GM19468 (cell line): ENCODE measurements at regions not wholly inside any gene's neighbourhood (a gene's known extent, or its start where the extent isn't known, plus 50 kb on each side); places are given as distances from the start of the nearest gene placed in this dataset.

Source experiments
- ATAC-seq: cut with Tn5 transposase; IDR thresholded peaks from one replicate; pipeline ENCODE4 v1.9.1; 2021; ENCODE audit warnings: mild to moderate bottlenecking, moderate library complexity, moderate number of reproducible peaks; ENCODE audit not compliant: unreplicated experiment; ENCODE audit errors: extremely low read depth

DNA sequence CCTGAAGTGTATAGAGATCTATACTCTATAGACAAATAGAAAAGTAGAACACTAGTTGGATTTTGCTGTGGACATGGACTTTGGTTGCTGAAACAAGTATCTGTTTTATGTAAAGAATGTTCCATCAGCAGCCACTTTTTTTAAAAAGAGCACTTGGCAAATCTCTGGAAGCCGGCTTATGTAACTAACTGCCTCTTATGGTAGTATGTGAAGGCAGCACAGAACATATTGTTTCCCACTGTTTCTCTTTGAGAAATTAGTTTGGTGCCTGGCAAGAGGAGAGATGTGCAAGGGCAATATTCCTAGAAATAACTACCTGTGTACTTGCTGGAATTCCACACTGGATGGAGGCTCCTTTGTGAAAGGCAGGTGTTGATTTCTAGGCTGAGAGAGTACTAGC lies 242.3 kb upstream of the PREP start:
- ATAC-seq, result no peak

DNA sequence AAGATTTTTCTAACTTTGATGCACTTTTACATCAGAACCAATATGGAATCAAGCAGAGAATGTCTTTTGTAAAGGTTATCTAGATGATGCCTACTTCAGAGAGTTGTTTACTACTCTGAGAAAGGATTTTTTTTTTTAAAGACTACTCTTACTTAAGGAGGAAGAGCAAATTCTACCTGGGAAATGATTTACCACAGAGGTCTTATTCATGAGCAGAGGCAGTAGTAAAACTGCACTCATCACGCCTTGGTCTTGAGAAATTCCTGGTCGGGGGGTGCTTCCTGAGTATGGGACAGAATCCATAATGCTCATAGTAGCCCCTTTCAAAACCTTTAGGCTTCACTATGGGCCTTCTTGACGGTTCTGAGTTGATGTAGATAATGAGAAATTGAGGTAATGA lies 241.8 kb upstream of the PREP start:
- ATAC-seq, result no peak

DNA sequence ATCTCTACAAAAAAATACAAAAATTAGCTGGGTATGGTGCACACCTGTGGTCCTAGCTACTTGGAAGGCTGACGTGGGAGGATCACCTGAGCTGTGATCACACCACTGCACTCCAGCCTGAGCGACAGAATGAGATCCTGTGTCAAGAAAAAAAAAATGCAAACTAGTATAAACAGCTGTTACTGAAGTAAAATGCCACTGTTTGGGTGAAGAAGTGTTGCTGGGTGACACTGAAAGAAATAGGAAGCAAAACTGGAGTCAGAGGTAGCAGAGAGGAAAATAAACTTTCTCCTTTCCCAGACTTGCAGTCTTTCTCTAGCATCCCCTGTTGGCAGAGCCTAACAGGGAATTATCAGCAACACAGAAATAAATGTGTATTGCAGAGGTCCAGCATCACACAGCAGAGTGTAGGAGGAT lies 241.2 kb upstream of the PREP start:
- no peak for ATAC-seq

DNA sequence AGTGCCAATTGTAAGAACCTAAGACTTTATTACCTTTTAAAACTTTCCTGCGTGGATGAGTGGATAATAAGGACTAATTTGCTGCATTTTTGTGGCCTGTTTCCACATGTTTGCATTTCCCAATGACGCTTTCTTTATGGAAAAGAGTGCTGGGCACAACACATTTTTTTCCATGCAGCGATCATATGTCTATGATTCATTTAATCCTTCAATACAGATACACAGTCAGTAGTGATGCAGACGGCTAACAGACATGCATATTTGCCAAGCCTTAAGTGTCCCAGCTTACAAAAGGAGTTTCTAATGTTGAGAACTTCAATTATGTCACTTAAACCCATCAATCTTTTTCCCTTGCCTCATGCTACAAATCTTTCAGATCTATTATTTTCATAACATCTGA lies 239.8 kb upstream of the PREP start:
- no peak for ATAC-seq

DNA sequence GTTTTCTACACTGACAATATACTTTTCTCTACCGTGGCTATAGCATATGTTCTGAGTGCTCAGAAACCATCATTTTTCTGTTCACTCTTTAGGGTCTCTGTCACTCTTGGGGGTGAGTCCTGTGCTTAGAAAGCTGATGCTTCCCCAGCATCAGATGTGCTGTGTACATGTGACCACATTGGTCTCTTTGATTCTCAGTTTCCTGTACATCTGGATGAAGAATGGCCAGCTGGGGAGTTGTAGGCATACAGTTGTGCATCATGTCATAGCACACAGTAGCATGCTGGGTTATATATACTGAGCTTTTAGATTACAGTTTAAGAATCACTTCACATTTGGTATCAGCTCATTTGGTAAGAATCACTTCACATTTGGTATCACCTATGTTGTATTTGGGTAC lies 238.6 kb upstream of the PREP start:
- no peak for ATAC-seq

DNA sequence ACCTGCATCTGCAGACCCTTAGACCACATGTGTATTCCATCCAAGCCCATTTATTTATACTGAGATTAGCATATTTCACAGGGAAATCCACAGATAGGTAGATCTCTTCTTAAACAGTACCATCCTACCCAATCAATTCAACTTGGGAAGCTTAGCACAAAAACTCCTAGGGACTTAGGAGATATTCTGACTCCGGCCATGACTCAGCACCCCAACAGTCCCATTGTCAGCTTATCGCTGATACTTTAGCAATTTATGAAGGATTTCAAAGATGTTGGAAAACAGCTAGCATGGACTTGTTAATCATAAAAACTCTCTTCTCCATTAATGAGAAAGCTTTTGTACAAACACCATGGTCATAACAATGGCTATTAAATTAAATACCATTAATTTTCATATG lies 236.2 kb upstream of the PREP start:
- ATAC-seq, result no peak

DNA sequence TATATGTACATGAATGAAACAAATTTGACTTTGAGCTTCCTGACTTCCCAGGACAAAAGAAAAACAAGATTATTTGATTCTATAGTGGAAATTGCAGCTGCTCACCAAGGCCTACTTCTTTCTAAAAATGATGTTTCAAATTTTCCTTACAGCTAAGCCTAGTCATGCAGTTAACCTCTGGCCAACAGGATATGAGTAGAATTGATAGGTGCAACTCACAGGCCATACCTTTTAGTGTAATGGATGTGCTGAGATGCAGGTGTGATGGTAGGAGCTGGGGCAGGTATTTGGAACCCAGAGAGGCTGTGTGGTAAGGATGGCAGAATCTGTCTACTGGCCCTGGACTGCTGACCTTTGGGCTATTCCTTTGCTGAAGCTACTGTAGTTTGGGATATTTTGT lies 230.9 kb upstream of the PREP start:
- ATAC-seq, result no peak

DNA sequence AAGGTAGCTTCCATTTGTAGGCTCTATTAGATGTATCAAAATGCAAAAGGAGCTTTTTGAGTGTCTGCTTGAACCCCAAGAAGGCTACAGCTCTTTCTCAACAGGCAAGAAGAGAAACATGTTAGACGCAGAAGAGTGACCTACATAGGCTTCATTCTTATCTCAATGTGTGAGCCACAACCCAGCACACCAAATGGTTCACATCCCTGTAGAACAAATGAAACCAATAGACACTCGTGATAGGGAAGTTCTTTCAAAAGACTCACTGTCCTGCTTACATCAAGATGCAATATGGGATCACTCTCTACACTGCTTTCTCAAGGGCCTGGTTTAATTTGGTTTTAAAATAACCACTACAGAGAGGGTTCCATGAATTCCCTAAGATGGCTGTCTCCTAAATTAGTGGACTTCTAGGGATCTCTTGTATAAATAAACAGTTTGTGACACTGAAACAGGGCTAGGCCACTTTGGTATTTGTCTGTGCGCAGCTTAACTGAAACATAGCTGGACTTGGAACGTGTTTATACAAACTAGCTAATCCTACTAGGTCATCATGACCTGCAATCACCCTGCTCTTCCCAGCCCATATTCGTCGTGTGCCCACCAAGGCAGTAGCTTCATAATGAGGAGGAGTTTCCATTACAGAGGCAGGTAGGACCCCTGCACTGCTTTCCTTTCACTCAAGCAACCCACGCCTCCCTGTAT lies 225.4 kb upstream of the PREP start:
- ATAC-seq, result no peak

DNA sequence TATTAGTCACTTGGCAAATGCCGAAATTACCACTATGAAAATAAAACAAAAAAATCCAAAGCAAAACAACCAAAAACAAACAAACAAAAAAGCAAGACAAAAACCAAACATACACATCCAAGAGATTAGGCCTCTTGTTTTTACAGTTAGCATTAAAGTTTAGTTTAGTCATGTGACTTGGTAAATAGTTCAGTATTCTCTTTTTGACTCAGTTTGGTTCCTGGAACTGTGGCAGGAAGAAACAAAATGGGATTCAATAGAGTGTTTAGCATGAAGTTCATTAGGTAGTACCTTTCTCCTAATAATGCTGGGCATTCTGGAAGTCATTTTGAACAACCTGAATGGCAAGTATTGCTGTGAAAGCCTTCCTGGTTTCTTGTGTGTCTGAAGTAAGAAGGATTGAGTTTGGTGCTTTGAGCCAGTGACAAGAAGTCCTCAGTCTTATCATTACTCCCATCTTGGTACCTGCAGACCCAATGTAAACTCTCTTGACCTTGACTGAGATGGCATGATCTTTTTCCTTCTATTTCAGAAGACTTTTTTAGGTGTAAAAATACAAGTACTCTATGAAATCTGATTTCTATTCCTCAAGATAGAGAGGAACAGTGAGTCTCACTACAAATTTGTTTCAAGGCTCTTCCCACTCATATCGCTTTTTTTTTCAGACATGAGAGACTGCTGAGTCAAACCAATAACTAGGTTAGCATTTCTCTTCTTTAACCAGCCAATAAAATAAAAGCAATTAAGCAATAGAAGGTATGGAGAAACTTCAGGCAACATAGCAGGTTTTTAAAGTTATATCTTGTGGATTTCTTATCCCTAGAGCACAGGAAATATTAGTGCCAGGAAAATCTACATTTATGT lies 223.6 kb upstream of the PREP start:
- ATAC-seq, result no peak

DNA sequence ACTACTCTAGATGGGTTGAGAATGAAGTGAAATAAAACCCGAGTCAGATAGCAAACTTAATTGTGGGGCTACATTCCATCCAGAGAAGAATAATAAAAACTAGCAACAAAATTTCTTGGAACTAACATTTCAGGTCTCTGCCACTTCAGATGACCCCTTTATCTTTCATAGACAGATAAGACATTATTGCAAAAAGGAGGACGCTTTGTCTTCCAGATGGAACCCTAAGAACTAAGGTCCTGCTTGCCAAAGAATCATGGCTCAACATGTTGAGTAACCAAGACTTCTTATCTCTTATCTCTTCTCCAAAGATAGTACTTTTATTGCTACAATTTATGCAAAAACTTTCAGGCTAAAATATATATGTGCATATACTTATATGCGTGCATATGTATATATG lies 221.1 kb upstream of the PREP start:
- no peak for ATAC-seq

DNA sequence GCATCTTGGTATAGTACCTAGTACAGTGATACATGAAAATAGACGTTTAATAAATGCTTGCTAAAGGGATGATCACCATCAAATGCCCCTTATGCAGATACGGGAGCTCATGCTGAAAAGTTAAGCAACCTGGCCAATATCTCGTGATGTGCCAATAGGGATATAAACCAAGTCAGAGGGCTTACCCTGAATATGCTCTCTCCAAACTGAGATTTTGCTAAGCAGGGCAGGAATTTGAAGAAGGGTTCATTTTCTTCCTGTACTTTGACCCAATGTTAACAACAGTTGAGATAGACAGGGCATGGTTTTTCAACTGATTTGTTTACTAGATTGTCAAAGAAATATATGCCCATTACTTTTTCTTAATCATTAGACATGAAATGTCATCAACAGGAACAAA lies 219.3 kb upstream of the PREP start:
- no peak for ATAC-seq

DNA sequence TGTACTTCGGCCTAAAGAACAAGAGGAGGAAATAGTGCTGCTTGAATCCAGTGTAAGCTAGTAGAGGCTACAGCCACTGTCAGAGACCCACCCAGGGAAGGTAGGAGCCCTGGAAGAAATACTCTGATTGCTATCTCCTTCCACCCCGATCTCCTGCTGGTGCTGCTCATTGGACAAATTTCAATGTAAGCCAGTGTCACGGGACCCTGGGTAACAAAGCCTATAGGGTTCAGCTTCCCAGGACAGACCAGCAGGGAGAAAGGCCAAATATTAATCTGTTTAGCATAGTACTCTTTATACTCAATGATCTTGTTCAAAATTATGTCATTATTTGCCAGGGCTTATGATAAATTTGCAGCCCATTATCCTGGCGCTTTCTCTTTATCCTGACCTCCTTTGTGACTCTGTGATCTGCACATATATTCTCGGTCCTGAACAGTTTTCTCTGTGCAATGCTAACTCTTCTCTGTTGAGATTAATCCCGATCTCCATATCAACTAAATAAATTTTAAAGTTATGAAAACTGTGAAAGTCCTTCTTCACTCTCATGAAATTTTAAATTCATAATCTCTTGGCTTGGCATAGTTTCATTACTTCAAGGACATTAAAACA lies 218.8 kb upstream of the PREP start:
- ATAC-seq, result no peak

DNA sequence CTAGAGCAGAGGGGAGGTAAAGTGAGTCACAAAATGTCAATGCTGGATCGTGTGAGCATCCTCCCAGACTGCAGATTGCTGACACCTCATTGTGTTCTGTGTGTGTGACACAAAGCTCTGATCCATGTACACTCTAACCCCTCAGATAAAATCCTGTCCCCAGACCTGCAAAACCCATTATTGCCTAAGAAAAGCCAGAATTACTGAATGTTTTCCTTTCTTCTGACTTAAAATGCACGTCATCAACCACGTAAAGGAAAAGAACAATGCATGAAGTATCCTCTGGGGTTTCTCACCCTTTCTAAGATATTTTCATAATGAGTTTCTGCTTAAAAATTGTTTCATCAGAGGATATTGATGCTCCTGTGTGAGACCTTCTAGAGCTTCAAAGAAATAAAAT lies 218.0 kb upstream of the PREP start:
- no peak for ATAC-seq

DNA sequence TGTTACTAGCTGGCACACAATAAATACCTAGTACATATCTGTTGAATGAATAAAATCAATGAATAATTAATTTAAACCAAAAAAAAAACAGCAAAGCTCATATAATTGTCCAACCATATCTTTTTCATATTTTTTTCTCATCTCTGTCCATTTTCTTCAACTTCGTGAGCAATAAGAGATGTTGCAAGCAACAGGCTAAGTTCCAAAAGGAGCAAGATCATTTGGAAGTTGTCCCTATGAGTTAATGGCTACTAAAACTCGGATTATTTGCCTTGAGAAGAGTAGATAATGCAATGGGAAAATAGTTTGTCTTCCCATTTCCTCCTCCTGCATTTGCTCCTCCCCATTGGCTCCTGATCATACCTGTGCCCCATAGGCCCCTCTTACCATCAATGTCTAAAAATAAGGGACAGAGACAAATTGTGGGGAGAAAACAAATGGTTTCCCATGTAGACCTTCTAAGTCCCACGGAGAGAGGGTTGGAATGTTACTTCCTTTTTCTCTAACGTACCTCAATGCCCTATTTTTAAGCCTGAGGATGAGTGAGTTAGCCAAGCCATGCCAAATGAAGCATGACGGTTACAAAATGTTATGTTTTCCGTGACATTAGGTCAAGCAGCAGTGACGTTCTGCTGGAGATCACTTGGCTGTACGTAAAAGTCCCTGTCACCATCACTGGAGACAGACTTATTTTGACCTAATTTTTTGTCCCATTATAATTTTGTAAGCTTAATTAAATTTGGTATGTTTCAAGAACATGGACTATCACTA lies 217.3 kb upstream of the PREP start:
- ATAC-seq, result no peak

DNA sequence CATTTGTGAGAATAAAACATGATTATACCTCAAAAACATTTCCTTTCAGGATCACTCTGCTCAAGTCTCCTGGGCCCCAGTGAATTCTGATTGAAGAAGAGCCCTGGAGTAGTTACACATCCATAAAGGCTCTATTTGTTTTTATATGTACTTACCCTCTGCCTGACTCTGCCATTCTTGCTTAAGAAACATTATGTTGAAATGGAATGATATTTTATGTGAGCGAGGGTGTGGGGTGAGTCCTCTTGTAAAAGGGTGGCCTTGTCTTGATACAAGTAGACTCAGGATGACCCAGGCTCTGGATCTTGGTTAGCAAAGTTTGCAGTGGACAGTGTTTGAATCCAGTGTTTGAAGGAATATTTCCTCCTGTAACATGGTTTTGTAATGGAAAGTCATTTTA lies 215.4 kb upstream of the PREP start:
- ATAC-seq, result no peak

DNA sequence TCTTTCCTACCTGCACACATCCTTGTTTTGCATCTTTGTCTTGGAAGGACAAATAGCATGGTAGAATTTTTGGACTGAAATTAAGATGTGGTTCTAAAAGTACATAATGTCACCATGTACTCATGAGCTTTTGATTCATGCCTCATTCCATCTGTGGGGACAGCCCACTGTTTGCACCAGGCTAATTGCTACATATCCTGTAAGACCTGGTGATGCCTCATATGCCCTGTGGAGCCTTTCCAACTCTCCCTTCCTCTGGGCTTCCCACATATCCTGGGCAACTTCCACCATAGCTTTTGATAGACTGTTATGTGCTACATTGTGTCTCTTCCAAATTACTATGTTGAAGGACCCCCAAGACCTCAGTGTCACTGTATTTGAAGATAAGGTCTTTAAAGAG lies 213.6 kb upstream of the PREP start:
- ATAC-seq, result no peak

DNA sequence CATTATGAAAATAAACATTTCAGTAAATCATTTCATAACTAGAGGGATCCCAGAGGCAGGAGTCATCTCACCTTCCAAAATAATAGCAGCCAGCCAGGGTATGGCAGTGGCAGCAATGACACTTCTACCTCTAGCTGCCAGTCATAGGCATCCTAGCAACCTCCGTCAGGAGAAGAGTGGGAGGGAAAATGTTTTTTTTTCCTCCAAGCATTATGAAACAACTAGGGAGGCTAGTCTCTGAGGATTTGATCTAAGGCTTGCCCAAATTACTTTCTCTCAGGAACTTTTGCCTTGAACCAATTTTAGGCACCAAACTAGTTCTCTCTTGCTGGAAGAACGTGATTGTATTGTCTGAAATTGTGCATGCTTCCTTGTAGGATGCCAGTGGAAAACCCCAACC lies 208.7 kb upstream of the PREP start:
- ATAC-seq, result no peak

DNA sequence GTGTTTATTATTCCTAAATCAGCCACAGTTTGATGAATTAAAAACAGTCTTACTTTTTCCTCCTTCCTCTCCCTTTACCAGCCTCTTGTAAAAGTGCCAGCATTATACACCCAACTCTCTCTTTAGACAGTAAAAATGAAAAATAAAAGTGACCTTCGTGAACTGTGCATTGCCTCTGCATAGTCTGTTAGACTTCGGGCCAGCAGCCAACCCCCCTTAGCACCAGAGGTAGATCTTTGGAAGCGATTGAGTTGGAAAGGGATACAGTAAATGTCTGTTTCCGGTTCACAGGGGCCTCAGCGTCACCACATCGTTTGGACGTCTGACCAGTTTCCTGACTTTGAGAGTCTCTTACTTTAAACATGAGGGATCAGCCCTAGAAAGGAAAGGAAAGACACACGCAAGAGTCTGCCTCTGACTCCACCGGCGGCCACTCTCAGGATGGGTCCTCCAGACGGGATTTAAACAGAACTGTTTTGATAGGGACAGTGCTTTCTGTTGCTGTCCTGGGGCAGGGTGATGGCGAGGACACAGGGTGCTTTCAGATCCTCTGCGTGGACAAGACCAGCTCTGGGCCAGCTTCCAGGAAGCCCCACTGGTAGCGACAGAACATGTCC lies 206.6 kb upstream of the PREP start:
- ATAC-seq, result no peak

DNA sequence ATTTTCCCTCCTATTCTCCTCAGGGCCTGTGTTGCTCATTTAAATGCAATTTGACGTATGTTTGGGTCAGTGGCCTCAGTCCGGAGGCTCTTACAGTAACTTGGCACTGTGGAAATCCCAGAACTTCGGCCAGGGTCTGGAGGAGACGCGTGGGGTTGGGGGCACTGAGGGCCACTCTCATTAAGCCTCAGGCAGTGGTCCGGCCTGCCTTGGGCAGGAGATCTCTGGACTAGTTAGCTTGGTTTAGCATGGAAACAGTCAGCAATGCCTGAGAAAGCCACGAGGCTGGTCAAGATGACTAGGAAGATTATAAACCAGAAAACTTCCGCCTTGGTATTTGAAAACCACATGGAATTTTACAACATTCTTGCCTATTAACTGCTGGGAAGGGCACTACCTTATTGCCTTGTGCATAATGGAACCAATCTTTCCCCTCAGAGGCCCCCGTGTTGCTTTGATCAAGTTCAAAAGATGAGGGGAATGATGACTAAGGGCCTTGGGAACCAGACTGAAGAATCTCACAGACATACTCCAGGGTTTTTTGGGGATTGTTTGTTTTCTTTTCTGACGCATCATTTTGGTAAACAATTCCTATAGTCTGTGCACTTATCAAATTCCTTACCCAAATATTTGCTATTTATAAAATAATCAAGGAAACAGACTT lies 206.0 kb upstream of the PREP start:
- ATAC-seq, result no peak
